ENCODE measurements at regions not wholly inside any gene's neighbourhood (a gene's known extent, or its start where the extent isn't known, plus 50 kb on each side); places are given as distances from the start of the nearest gene placed in this dataset.

DNA sequence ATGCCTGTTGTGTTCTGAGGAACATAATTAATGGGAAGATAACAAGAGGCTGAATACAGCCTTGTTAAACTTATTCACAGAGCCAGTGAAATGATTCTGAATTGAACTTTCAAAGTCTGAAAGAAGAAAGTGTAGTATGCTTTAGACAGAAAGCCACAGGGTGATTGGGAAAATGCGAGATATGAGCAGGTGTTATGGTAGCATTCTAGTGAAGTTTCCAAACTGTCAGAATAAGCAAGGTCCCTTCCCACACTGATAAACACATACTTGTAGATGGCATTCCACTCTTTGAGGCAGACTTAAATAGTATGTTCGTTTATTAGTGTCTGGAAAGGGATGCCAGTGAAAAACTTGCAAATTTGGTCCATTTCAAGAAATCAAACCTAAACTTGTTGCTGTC lies 70.5 kb upstream of the ITPRID2 start:
- TF ChIP-seq, protein P1, sequence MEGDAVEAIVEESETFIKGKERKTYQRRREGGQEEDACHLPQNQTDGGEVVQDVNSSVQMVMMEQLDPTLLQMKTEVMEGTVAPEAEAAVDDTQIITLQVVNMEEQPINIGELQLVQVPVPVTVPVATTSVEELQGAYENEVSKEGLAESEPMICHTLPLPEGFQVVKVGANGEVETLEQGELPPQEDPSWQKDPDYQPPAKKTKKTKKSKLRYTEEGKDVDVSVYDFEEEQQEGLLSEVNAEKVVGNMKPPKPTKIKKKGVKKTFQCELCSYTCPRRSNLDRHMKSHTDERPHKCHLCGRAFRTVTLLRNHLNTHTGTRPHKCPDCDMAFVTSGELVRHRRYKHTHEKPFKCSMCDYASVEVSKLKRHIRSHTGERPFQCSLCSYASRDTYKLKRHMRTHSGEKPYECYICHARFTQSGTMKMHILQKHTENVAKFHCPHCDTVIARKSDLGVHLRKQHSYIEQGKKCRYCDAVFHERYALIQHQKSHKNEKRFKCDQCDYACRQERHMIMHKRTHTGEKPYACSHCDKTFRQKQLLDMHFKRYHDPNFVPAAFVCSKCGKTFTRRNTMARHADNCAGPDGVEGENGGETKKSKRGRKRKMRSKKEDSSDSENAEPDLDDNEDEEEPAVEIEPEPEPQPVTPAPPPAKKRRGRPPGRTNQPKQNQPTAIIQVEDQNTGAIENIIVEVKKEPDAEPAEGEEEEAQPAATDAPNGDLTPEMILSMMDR (IDR thresholded peaks at IDR 0.05), result no peak
- no peak for TF ChIP-seq POLR2A (IDR thresholded peaks at IDR 0.05)
- TF ChIP-seq EP300 (IDR thresholded peaks at IDR 0.05), result no peak
- TF ChIP-seq POLR2AphosphoS5 (IDR thresholded peaks at IDR 0.05), result no peak

Data from stomach (tissue), 4 donors.